Testis (tissue), 2 donors: ENCODE measurements at regions not wholly inside any gene's neighbourhood (a gene's known extent, or its start where the extent isn't known, plus 50 kb on each side); places are given as distances from the start of the nearest gene placed in this dataset.

Source experiments
- DNase-seq: peaks from one replicate; pipeline ENCODE4 v3.0.0-alpha.2; 2019
- H3K27ac ChIP-seq, 2 donors: fragments of 200-600 bp; sonication (generic); one replicate each; pipeline ENCODE4 v1.5.1; 2019
- H3K27me3 ChIP-seq: fragments of 200-600 bp; sonication (generic); one replicate; pipeline ENCODE4 v1.5.1; 2019
- H3K36me3 ChIP-seq: fragments of 200-600 bp; sonication (generic); one replicate; pipeline ENCODE4 v1.5.1; 2017; ENCODE audit warnings: low read depth; ENCODE audit errors: missing control alignments
- H3K4me1 ChIP-seq: fragments of 200-600 bp; sonication (generic); one replicate; pipeline ENCODE4 v1.5.1; 2019
- H3K4me3 ChIP-seq, 2 donors: fragments of 200-600 bp; sonication (generic); one replicate each; pipeline ENCODE4 v1.5.1; 2017 to 2019
- H3K9me3 ChIP-seq: fragments of 200-600 bp; sonication (generic); one replicate; pipeline ENCODE4 v1.5.1; 2017
- POLR2A ChIP-seq: fragments of 450-650 bp; IDR thresholded peaks from one replicate; pipeline ENCODE4 v1.6.1; 2017; ENCODE audit warnings: antibody characterized with exemption, mild to moderate bottlenecking, moderate library complexity
- WGBS, 2 donors: methylation state at CpG; one replicate each; pipeline ENCODE4 v1.1.5; 2018; 5-methylcytosine and 5-hydroxymethylcytosine counted together
- intact Hi-C: fragments of 100-400 bp; cut with DNase I; formaldehyde crosslinking; loops from one replicate; pipeline ENCODE4 v1.15.1; 2023; ENCODE audit warnings: low total_unique reads
- TF ChIP-seq, protein P1 (sequence below), 3 experiments: fragments of 450-650 bp in 2 of 3; fragments of 200-600 bp in 1 of 3; sonication (generic) in 1 of 3; IDR thresholded peaks; one replicate each; pipeline ENCODE4 v1.5.1; 2016 to 2019; ENCODE audit warnings: antibody characterized with exemption in 3 of 3, mild to moderate bottlenecking in 2 of 3, moderate library complexity in 1 of 3

- TF ChIP-seq POLR2A = no peak
- TF ChIP-seq, protein P1, sequence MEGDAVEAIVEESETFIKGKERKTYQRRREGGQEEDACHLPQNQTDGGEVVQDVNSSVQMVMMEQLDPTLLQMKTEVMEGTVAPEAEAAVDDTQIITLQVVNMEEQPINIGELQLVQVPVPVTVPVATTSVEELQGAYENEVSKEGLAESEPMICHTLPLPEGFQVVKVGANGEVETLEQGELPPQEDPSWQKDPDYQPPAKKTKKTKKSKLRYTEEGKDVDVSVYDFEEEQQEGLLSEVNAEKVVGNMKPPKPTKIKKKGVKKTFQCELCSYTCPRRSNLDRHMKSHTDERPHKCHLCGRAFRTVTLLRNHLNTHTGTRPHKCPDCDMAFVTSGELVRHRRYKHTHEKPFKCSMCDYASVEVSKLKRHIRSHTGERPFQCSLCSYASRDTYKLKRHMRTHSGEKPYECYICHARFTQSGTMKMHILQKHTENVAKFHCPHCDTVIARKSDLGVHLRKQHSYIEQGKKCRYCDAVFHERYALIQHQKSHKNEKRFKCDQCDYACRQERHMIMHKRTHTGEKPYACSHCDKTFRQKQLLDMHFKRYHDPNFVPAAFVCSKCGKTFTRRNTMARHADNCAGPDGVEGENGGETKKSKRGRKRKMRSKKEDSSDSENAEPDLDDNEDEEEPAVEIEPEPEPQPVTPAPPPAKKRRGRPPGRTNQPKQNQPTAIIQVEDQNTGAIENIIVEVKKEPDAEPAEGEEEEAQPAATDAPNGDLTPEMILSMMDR (IDR thresholded peaks at IDR 0.05) = no peak
- Histone ChIP-seq H3K27me3 (no peaks in the 10 kb centered on the region), H3K27ac (no peak overlapping the region), H3K9me3 (no peaks in the 10 kb centered on the region), H3K36me3 (no peaks in the 10 kb centered on the region), H3K4me1 (no peaks in the 10 kb centered on the region), H3K4me3 (no peak overlapping the region)
- no peak for DNase-seq
- intact Hi-C loops = no loop called here
- 88 to 89% methylated on average over 5 of the region's 5 CpGs for WGBS, 2 donors
These were observed 107.7 kb upstream of the ATXN3L start for GRCh38 chrX:13427441-13428052.

DNA sequence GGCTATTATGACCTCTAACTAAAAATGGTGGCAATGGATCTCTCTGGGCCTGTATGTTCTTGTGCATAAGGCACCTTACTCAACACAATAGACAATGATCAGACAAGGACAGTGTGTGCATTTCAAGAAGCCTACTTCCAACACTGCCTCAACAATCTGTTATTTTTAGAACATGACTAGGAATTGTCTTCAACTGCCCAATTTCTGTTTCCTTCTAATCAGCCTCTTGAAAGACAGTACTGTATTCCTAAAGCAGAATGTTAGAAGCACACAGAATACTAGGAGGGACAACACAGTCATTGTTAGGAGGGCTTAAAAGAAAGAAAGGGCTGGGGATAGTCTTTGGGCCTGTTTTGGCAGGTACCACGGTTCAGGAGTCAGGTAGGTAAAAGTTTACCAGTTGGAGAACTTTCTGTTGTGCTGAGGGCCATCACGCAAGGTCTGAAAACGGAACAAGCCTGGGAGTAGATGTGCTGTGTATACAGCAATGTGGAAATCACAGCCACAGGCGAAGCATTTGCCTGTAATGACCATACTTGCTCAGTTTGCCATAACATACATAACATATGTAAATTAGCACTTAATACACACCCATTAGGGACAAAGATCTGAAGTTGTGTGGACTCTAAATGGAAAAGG is 100.8 kb upstream of the ATXN3L start:
- Histone ChIP-seq H3K9me3 (no peaks in the 10 kb centered on the region), H3K27ac (no peak overlapping the region), H3K36me3 (no peaks in the 10 kb centered on the region), H3K4me3 (no peak overlapping the region), H3K27me3 (no peaks in the 10 kb centered on the region), H3K4me1 (no peaks in the 10 kb centered on the region)
- WGBS, 2 donors = 69 to 79% methylated on average over 4 of the region's 4 CpGs
- intact Hi-C loops = no loop called here
- TF ChIP-seq POLR2A = no peak
- TF ChIP-seq, protein P1 (IDR thresholded peaks at IDR 0.05) = no peak
- no peak for DNase-seq

- no peaks in the 10 kb centered on the region for H3K4me1 ChIP-seq
- no peaks in the 10 kb centered on the region for H3K36me3 ChIP-seq
- DNase-seq = no peak
- H3K27ac ChIP-seq = no peak overlapping the region
- no peaks in the 10 kb centered on the region for H3K9me3 ChIP-seq
- TF ChIP-seq, protein P1 (IDR thresholded peaks at IDR 0.05) = no peak
- TF ChIP-seq POLR2A = no peak
- intact Hi-C loops = no loop called here
- WGBS, 2 donors = 46 to 86% methylated on average over 9 of the region's 9 CpGs
- no peaks in the 10 kb centered on the region for H3K27me3 ChIP-seq
- no peak overlapping the region for H3K4me3 ChIP-seq
These were observed 100.1 kb upstream of the ATXN3L start for GRCh38 chrX:13419918-13420317.

DNA sequence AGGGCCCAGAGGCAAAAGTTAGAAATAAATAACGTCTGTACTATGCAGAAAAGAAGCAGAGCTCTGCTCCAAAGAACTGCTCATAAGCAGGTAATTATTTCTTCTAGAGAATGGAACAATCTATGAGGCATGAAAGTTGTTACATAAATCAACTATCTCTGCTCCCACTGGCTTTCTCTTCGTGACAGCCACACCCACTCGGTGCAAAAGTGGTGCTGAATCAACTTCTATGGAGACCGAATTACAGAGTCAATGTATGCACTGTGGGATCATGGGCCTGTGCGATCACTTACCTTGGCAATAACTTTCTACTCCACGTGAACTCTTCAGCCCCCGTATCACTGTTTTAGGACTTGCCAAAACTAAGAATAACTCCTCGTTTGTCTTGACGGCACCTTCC is 99.4 kb upstream of the ATXN3L start:
- intact Hi-C loops = no loop called here
- no peak overlapping the region for H3K27ac ChIP-seq
- 63 to 68% methylated on average over 9 of the region's 9 CpGs for WGBS, 2 donors
- H3K4me1 ChIP-seq = no peaks in the 10 kb centered on the region
- H3K36me3 ChIP-seq = no peaks in the 10 kb centered on the region
- TF ChIP-seq POLR2A = no peak
- TF ChIP-seq, protein P1 (IDR thresholded peaks at IDR 0.05) = no peak
- no peaks in the 10 kb centered on the region for H3K9me3 ChIP-seq
- no peaks in the 10 kb centered on the region for H3K27me3 ChIP-seq
- DNase-seq = no peak
- no peak overlapping the region for H3K4me3 ChIP-seq
